Activated naive CD4-positive, alpha-beta T cell treated with anti-CD3 and anti-CD28 coated beads for 36 hours (primary cell): ENCODE measurements at regions not wholly inside any gene's neighbourhood (a gene's known extent, or its start where the extent isn't known, plus 50 kb on each side); places are given as distances from the start of the nearest gene placed in this dataset.

Experiments
- CTCF ChIA-PET: fragments of 350-600 bp; sonication (Branson Sonifier 250); formaldehyde crosslinking; loops from one replicate; lab custom pipeline; 2021; ENCODE audit warnings: antibody characterized with exemption; lab: Charles Lee
- DNase-seq: peaks from one replicate; pipeline ENCODE4 v3.0.0-alpha.2; 2020
- H3K27ac Mint-ChIP-seq: one replicate; pipeline ENCODE4 v1.8.0; 2021; ENCODE audit warnings: mild to moderate bottlenecking, mixed read lengths
- H3K27me3 Mint-ChIP-seq: one replicate; pipeline ENCODE4 v1.8.0; 2021; ENCODE audit warnings: low read depth, mixed read lengths
- H3K36me3 Mint-ChIP-seq: one replicate; pipeline ENCODE4 v1.8.0; 2021; ENCODE audit warnings: low read depth, mixed read lengths
- H3K4me1 Mint-ChIP-seq: one replicate; pipeline ENCODE4 v1.8.0; 2021; ENCODE audit warnings: low read depth, mixed read lengths
- H3K4me3 Mint-ChIP-seq: one replicate; pipeline ENCODE4 v1.8.0; 2021; ENCODE audit warnings: mild to moderate bottlenecking, moderate library complexity, mixed read lengths
- H3K9me3 Mint-ChIP-seq: one replicate; pipeline ENCODE4 v1.8.0; 2021; ENCODE audit warnings: mixed read lengths
- intact Hi-C: fragments of 100-400 bp; cut with micrococcal nuclease; formaldehyde crosslinking; loops from one replicate; pipeline ENCODE4 v1.15.1; 2023

- intact Hi-C loops, result no loop called here
- CTCF ChIA-PET, result no interaction called here
- peaks cover 2% of the 10 kb centered on the region for H3K27me3 Mint-ChIP-seq
- no peak overlapping the region for H3K27ac Mint-ChIP-seq
- H3K36me3 Mint-ChIP-seq, result no peaks in the 10 kb centered on the region
- no peaks in the 10 kb centered on the region for H3K9me3 Mint-ChIP-seq
- no peak overlapping the region for H3K4me3 Mint-ChIP-seq
- peaks cover 5% of the 10 kb centered on the region for H3K4me1 Mint-ChIP-seq
- no peak for DNase-seq
Measured at GRCh38 chr20:50367739-50368375, 142.3 kb upstream of the PTPN1 start.

- Mint-ChIP-seq H3K27ac (no peak overlapping the region), H3K4me3 (no peak overlapping the region), H3K27me3 (peaks cover 2% of the 10 kb centered on the region), H3K36me3 (no peaks in the 10 kb centered on the region), H3K4me1 (peaks cover 5% of the 10 kb centered on the region), H3K9me3 (no peaks in the 10 kb centered on the region)
- CTCF ChIA-PET, result interaction anchor here (1.5 kb wide), 1 partner anchor 87 kb away, joined by 3 read pairs; no protein-coding TSS in a partner anchor
- DNase-seq, result no peak
- intact Hi-C loops, result no loop called here
Measured at GRCh38 chr20:50368386-50368785, 141.8 kb upstream of the PTPN1 start.

DNA sequence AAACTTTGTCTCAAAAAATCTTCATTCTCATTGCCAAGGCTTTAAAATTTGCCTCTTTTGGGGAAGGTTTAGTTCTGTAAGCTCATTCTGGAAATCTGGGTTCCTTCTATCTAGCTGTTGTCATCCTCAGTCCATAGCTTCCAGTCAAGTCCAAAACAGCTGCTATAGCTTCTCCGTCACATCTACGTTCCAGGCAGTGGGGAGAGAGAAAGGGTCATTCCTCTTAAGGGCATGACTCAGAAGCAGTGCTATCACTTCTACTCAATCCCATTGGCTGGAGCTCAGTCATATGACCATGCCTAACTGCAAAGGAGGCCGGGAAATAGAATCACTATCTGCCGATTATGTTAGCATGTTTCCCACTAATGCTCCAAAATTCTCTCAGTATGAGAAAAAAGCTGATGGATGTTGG, 141.4 kb upstream of the PTPN1 start:
- peaks cover 2% of the 10 kb centered on the region for H3K27me3 Mint-ChIP-seq
- no peak for DNase-seq
- H3K36me3 Mint-ChIP-seq, result no peaks in the 10 kb centered on the region
- H3K4me3 Mint-ChIP-seq, result no peak overlapping the region
- peaks cover 5% of the 10 kb centered on the region for H3K4me1 Mint-ChIP-seq
- no peak overlapping the region for H3K27ac Mint-ChIP-seq
- intact Hi-C loops, result no loop called here
- no peaks in the 10 kb centered on the region for H3K9me3 Mint-ChIP-seq
- CTCF ChIA-PET, result interaction anchor here (1.5 kb wide), 1 partner anchor 87 kb away, joined by 3 read pairs; no protein-coding TSS in a partner anchor

DNA sequence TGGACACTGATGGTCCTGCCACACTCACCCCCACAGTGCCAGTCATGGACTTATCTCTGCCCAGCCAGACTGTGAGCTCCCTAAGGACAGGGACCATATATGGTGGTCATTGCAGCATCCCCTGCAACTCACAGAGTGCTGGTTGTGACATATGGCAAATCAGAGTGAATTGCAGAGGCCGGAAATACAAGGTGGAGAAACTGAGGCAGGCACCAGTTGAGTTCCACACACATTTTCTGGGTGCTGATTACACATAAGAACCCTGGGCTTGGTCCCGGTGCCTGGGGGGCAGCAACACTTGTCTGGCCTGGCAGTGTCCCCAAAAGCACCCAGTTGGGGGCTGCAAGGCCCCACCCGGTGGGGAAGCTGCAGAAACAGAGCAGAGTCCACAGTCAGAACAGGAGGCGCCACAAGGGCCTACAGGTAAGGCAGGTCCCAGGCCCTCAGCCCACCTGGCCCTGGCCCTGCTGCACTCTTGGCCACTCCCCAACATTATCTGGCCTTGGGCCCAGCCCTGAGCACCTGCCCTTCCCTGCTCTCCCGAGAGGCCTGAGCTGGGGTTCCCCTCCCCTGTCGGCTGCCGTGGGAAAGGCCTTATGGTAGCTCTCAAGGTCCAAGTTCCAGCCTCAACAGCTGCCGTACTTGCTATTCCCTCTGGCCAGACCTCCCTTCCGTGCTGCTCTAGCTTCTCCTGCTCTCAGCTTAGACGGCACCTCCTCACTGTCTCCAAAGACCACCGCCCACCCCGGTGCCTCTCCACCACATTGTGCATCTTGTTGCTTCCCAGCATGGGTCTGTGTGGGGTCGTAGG, 140.8 kb upstream of the PTPN1 start:
- DNase-seq, result no peak
- Mint-ChIP-seq H3K4me3 (no peak overlapping the region), H3K36me3 (no peaks in the 10 kb centered on the region), H3K27ac (no peak overlapping the region), H3K9me3 (no peaks in the 10 kb centered on the region), H3K4me1 (peaks cover 5% of the 10 kb centered on the region), H3K27me3 (peaks cover 2% of the 10 kb centered on the region)
- intact Hi-C loops, result no loop called here
- CTCF ChIA-PET, result interaction anchor here (1.5 kb wide), 1 partner anchor 88 kb away, joined by 3 read pairs; no protein-coding TSS in a partner anchor

- Mint-ChIP-seq H3K4me1 (peaks cover 5% of the 10 kb centered on the region), H3K9me3 (no peaks in the 10 kb centered on the region), H3K4me3 (no peak overlapping the region), H3K36me3 (no peaks in the 10 kb centered on the region), H3K27ac (no peak overlapping the region), H3K27me3 (peaks cover 2% of the 10 kb centered on the region)
- intact Hi-C loops, result no loop called here
- DNase-seq, result no peak
- CTCF ChIA-PET, result interaction anchor here (1.5 kb wide), 1 partner anchor 89 kb away, joined by 3 read pairs; no protein-coding TSS in a partner anchor
Measured at GRCh38 chr20:50370036-50370566, 140.1 kb upstream of the PTPN1 start.

- Mint-ChIP-seq H3K4me3 (no peak overlapping the region), H3K27me3 (peaks cover 2% of the 10 kb centered on the region), H3K4me1 (no peaks in the 10 kb centered on the region), H3K36me3 (no peaks in the 10 kb centered on the region), H3K27ac (no peak overlapping the region), H3K9me3 (no peaks in the 10 kb centered on the region)
- CTCF ChIA-PET, result no interaction called here
- intact Hi-C loops, result no loop called here
- DNase-seq, result no peak
Measured at GRCh38 chr20:50371878-50372769, 138.1 kb upstream of the PTPN1 start.

DNA sequence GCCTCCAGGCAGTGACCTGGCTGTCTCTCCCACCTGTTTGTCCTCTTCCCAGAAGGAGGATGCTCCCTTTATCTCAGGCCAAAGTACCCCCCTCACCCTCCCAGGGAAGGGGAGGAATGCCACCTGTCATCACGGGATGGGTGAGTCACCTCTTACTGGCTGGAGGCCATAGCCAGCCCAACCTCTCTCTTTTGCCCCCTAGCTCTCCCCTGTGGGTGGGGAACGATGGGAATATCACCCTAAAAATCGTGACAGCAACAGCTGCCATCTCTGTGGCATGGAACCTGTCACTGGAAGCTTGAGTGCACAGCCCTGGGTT, 137.5 kb upstream of the PTPN1 start:
- Mint-ChIP-seq H3K9me3 (no peaks in the 10 kb centered on the region), H3K4me3 (no peak overlapping the region), H3K4me1 (no peaks in the 10 kb centered on the region), H3K36me3 (no peaks in the 10 kb centered on the region), H3K27me3 (peaks cover 2% of the 10 kb centered on the region), H3K27ac (no peak overlapping the region)
- CTCF ChIA-PET, result no interaction called here
- DNase-seq, result no peak
- intact Hi-C loops, result no loop called here

- Mint-ChIP-seq H3K4me3 (no peak overlapping the region), H3K4me1 (no peaks in the 10 kb centered on the region), H3K9me3 (no peaks in the 10 kb centered on the region), H3K27ac (no peak overlapping the region), H3K36me3 (no peaks in the 10 kb centered on the region), H3K27me3 (peaks cover under 1% of the 10 kb centered on the region)
- intact Hi-C loops, result no loop called here
- CTCF ChIA-PET, result no interaction called here
- DNase-seq, result no peak
Measured at GRCh38 chr20:50373674-50374286, 136.4 kb upstream of the PTPN1 start.

- no peaks in the 10 kb centered on the region for H3K4me1 Mint-ChIP-seq
- intact Hi-C loops, result no loop called here
- H3K9me3 Mint-ChIP-seq, result no peaks in the 10 kb centered on the region
- no peak overlapping the region for H3K4me3 Mint-ChIP-seq
- no peak for DNase-seq
- H3K27ac Mint-ChIP-seq, result no peak overlapping the region
- no peaks in the 10 kb centered on the region for H3K27me3 Mint-ChIP-seq
- H3K36me3 Mint-ChIP-seq, result no peaks in the 10 kb centered on the region
- CTCF ChIA-PET, result no interaction called here
Measured at GRCh38 chr20:50374541-50375078, 135.6 kb upstream of the PTPN1 start.

GRCh38 chr20:50376179-50376887, 133.8 kb upstream of the PTPN1 start:
- intact Hi-C loops, result no loop called here
- no peak overlapping the region for H3K27ac Mint-ChIP-seq

DNA sequence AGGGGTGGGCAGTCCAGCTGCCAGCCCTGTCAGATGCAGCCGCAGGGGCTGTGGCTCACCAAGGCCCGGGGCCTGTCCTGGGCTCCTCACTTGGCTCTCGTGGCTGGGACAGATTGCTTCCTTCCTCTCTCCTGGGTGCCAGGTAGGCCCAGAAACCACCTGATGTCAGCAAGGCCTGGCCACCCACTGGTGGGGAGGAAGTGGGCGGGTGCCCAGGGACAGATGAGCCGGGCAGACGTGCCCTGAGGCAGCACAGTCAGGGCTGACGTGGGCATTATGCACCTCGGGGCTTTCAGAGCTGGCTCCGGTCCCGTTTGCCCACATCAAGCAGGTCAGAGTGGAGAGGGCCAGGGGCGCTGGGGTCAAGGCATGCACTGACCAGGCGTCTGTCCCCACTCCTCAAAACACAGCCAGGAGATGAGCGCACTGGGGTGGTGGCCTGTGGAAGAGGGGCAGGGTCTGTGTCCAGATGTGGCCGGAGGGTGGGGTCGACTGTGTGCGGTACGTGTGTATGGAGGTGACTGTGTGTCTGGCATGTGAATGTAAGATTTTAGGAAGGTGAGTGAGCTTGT, 133.2 kb upstream of the PTPN1 start:
- H3K9me3 Mint-ChIP-seq, result no peaks in the 10 kb centered on the region
- H3K4me1 Mint-ChIP-seq, result peaks cover 10% of the 10 kb centered on the region
- H3K27me3 Mint-ChIP-seq, result no peaks in the 10 kb centered on the region
- H3K27ac Mint-ChIP-seq, result no peak overlapping the region
- H3K4me3 Mint-ChIP-seq, result no peak overlapping the region
- no peak for DNase-seq
- H3K36me3 Mint-ChIP-seq, result no peaks in the 10 kb centered on the region
- CTCF ChIA-PET, result no interaction called here
- intact Hi-C loops, result no loop called here

More at GRCh38 chr20:50376179-50376887, 133.8 kb upstream of the PTPN1 start:
- no peaks in the 10 kb centered on the region for H3K27me3 Mint-ChIP-seq
- DNase-seq, result no peak
- CTCF ChIA-PET, result interaction anchor here (0.6 kb wide), 1 partner anchor 27 kb away, joined by 3 read pairs; no protein-coding TSS in a partner anchor
- H3K4me1 Mint-ChIP-seq, result peaks cover 3% of the 10 kb centered on the region
- no peaks in the 10 kb centered on the region for H3K9me3 Mint-ChIP-seq
- H3K4me3 Mint-ChIP-seq, result no peak overlapping the region
- H3K36me3 Mint-ChIP-seq, result no peaks in the 10 kb centered on the region
